ENCODE measurements at regions not wholly inside any gene's neighbourhood (a gene's known extent, or its start where the extent isn't known, plus 50 kb on each side); places are given as distances from the start of the nearest gene placed in this dataset.

DNA sequence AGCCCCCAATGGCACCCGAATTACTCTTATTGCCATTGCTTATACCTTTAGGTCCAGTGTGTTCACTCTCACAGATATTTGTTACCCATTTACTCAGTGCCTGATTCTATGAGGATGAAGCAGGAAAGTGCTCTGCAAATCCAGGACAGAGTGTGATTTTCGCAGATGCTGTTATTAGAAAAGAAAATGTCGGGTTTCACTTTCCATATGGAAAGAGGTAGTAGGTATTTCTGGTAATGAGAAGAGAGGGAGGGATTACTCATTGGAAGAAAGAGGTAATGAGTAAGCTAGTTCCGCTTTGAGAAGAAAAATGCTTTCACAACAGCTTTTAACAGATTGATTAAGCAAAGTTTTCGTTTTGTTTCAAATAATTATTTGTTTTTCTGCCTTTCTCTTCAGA, 336.3 kb upstream of the CFAP20DC start:
- no peak overlapping the region for H3K27ac ChIP-seq
- H3K9me3 ChIP-seq: no peaks in the 10 kb centered on the region
- 83% methylated on average over 5 of the region's 5 CpGs for WGBS
- no peaks in the 10 kb centered on the region for H3K36me3 ChIP-seq
- no peak for DNase-seq (ENCODE audit: low spot score)
- intact Hi-C loops (cut with DNase I): no loop called here
- no peaks in the 10 kb centered on the region for H3K4me1 ChIP-seq (replicated peaks)
- H3K4me3 ChIP-seq: no peak overlapping the region
- no peak for TF ChIP-seq POLR2A (IDR thresholded peaks at IDR 0.05)
- TF ChIP-seq, protein P1, sequence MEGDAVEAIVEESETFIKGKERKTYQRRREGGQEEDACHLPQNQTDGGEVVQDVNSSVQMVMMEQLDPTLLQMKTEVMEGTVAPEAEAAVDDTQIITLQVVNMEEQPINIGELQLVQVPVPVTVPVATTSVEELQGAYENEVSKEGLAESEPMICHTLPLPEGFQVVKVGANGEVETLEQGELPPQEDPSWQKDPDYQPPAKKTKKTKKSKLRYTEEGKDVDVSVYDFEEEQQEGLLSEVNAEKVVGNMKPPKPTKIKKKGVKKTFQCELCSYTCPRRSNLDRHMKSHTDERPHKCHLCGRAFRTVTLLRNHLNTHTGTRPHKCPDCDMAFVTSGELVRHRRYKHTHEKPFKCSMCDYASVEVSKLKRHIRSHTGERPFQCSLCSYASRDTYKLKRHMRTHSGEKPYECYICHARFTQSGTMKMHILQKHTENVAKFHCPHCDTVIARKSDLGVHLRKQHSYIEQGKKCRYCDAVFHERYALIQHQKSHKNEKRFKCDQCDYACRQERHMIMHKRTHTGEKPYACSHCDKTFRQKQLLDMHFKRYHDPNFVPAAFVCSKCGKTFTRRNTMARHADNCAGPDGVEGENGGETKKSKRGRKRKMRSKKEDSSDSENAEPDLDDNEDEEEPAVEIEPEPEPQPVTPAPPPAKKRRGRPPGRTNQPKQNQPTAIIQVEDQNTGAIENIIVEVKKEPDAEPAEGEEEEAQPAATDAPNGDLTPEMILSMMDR (IDR thresholded peaks at IDR 0.05): no peak
- no peak for TF ChIP-seq POLR2AphosphoS5 (IDR thresholded peaks at IDR 0.05)
- no peaks in the 10 kb centered on the region for H3K27me3 ChIP-seq (replicated peaks; ENCODE audit: insufficient read depth)

DNA sequence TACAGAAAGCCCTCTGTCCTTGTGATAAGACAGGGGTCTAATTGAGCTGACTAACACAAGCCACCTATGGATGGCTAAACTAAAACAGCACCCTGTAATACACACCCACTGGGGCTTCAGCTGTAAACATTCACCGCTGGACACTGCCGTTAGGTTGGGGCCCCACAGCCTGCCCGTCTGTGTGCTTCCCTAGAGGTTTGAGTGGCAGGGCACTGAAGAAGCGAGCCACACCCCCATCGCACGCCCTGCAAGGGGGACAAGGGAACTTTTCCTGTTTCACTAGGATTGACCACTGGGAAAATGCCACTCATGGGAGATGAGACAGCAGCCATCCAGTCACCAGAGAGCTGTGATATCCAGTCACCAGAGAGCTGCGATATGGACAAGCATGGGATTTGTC, 335.7 kb upstream of the CFAP20DC start:
- no peak overlapping the region for H3K4me3 ChIP-seq
- intact Hi-C loops (cut with DNase I): no loop called here
- TF ChIP-seq POLR2AphosphoS5 (IDR thresholded peaks at IDR 0.05) (no peak), POLR2A (IDR thresholded peaks at IDR 0.05) (no peak)
- TF ChIP-seq, protein P1 (IDR thresholded peaks at IDR 0.05): no peak
- no peak overlapping the region for H3K27ac ChIP-seq
- no peaks in the 10 kb centered on the region for H3K27me3 ChIP-seq (replicated peaks; ENCODE audit: insufficient read depth)
- H3K4me1 ChIP-seq (replicated peaks): no peaks in the 10 kb centered on the region
- WGBS: 82% methylated on average over 7 of the region's 7 CpGs
- H3K9me3 ChIP-seq: no peaks in the 10 kb centered on the region
- DNase-seq (ENCODE audit: low spot score): no peak
- H3K36me3 ChIP-seq: no peaks in the 10 kb centered on the region

DNA sequence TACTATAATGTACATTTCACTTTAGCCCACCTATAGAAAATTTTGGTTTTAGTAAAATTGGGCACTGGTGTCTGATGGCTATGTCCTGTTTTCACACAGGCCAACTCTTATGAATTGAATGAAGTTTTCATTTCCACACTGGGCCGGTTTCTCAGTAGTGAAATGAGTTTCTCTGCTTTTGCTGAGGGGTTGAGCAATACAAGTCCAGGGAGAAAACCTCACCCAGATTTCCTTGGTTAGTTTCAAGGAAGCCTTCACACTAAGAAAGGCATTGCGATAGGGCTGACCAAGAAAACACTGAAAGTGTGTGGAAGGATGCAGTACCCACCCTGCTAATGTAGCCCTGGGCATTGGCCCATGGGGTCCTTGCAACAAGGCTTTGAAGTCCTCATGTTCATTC, 331.5 kb upstream of the CFAP20DC start:
- intact Hi-C loops (cut with DNase I): no loop called here
- 98% methylated on average over 2 of the region's 2 CpGs for WGBS
- no peaks in the 10 kb centered on the region for H3K36me3 ChIP-seq
- no peak overlapping the region for H3K27ac ChIP-seq
- no peaks in the 10 kb centered on the region for H3K27me3 ChIP-seq (replicated peaks; ENCODE audit: insufficient read depth)
- TF ChIP-seq POLR2AphosphoS5 (IDR thresholded peaks at IDR 0.05) (no peak), POLR2A (IDR thresholded peaks at IDR 0.05) (no peak)
- TF ChIP-seq, protein P1 (IDR thresholded peaks at IDR 0.05): no peak
- DNase-seq (ENCODE audit: low spot score): no peak
- H3K4me1 ChIP-seq (replicated peaks): no peaks in the 10 kb centered on the region
- H3K4me3 ChIP-seq: no peak overlapping the region
- H3K9me3 ChIP-seq: no peaks in the 10 kb centered on the region

DNA sequence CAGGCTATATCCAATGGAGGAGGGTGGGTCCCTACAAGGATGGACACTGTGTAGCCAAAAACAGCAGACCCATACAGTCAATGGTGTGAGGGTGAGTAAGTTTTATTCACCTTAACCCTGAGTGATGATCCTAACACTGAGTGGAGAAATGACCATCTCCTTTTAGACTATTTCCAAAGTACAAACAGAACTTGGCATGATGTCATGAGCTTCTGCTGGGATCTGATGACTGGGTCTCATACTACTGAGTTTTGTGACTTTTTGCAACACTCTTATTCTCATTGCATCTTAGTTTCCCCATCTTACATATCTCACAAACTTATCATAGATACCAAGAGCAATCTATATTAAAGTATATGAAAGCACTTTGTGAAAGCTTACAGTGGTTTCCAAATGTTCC, 330.3 kb upstream of the CFAP20DC start:
- H3K4me1 ChIP-seq (replicated peaks): no peaks in the 10 kb centered on the region
- no peaks in the 10 kb centered on the region for H3K9me3 ChIP-seq
- intact Hi-C loops (cut with DNase I): no loop called here
- no peaks in the 10 kb centered on the region for H3K27me3 ChIP-seq (replicated peaks; ENCODE audit: insufficient read depth)
- TF ChIP-seq, protein P1 (IDR thresholded peaks at IDR 0.05): no peak
- no peaks in the 10 kb centered on the region for H3K36me3 ChIP-seq
- no peak overlapping the region for H3K27ac ChIP-seq
- no peak for DNase-seq (ENCODE audit: low spot score)
- H3K4me3 ChIP-seq: no peak overlapping the region

DNA sequence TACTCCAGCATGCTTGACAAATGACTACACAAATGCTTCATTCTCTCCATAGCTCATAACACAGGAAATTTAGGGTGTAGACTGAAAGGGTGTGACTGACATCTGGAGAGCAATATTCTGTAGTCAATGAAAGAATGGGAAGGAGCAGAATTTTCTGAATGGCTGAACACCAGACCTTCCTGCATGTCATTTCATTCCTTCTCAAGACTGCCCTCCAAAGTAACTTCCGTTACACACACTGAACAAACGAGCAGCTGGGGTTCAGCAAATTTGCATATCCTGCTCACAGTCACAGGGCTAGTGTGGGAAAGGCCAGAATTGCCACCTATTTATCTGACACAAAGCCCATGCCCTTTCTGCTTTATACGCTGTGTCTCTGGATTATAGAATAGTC, 325.0 kb upstream of the CFAP20DC start:
- Histone ChIP-seq H3K27ac (no peak overlapping the region), H3K4me1 (replicated peaks) (no peaks in the 10 kb centered on the region), H3K9me3 (no peaks in the 10 kb centered on the region), H3K36me3 (no peaks in the 10 kb centered on the region), H3K27me3 (replicated peaks; ENCODE audit: insufficient read depth) (no peaks in the 10 kb centered on the region), H3K4me3 (no peak overlapping the region)
- WGBS: 81% methylated on average over 3 of the region's 3 CpGs
- no peak for DNase-seq (ENCODE audit: low spot score)
- TF ChIP-seq POLR2AphosphoS5 (IDR thresholded peaks at IDR 0.05) (no peak), POLR2A (IDR thresholded peaks at IDR 0.05) (no peak)
- intact Hi-C loops (cut with DNase I): no loop called here
